ENCODE measurements at regions not wholly inside any gene's neighbourhood (a gene's known extent, or its start where the extent isn't known, plus 50 kb on each side); places are given as distances from the start of the nearest gene placed in this dataset.

- Histone ChIP-seq H3K4ac (replicated peaks; ENCODE audit: insufficient read length, low read depth, low read length) (no peak overlapping the region), H2BK120ac (replicated peaks; ENCODE audit: low read depth, low read length) (no peak overlapping the region), H4K5ac (ENCODE audit: insufficient read length, low read depth, low read length) (no peak overlapping the region), H3K4me1 (replicated peaks in 1 of 4; ENCODE audit: control insufficient read depth in 3 of 4, insufficient read depth in 4 of 4, low read length in 3 of 4) (peaks cover under 1 to 6% (median under 1%) of the 10 kb centered on the region in 4 experiments; a peak in 4 of 7 replicates), H3K9me3 (ENCODE audit: insufficient read depth in 2 of 2, low read depth in 1 of 2, low read length in 1 of 2) (no peaks in the 10 kb centered on the region), H2AK5ac (ENCODE audit: low read depth, low read length) (no peak overlapping the region), H3K23ac (ENCODE audit: insufficient read length) (no peak overlapping the region), H4K8ac (ENCODE audit: extremely low read depth, insufficient read depth, low read length) (no peak overlapping the region), H3K14ac (ENCODE audit: insufficient read length) (no peak overlapping the region), H3K27ac (ENCODE audit: low read depth, low read length) (no peak overlapping the region), H3K18ac (ENCODE audit: extremely low read depth, low read length) (no peak overlapping the region), H2BK20ac (ENCODE audit: low read length) (no peak overlapping the region), H3K79me2 (ENCODE audit: control insufficient read depth in 1 of 2, insufficient read depth in 2 of 2, low read length in 2 of 2) (no peaks in the 10 kb centered on the region), H2BK5ac (ENCODE audit: low read depth, low read length) (no peak overlapping the region), H3K79me1 (ENCODE audit: low read depth, low read length) (no peaks in the 10 kb centered on the region), H2AFZ (ENCODE audit: low read length) (no peak overlapping the region), H3K36me3 (ENCODE audit: control insufficient read depth in 2 of 4, insufficient read depth in 4 of 4, low read length in 3 of 4) (no peaks in the 10 kb centered on the region), H3K4me3 (ENCODE audit: extremely low read depth in 1 of 4, insufficient read depth in 2 of 4, low read depth in 3 of 4, low read length in 4 of 4) (no peak overlapping the region), H3K4me2 (ENCODE audit: insufficient read depth in 1 of 2, low read depth in 2 of 2, low read length in 2 of 2) (no peak overlapping the region), H4K91ac (replicated peaks; ENCODE audit: insufficient read length, low read length) (no peak overlapping the region), H3K27me3 (replicated peaks in 1 of 4; ENCODE audit: control insufficient read depth in 3 of 4, extremely low read depth in 1 of 4, insufficient read depth in 3 of 4, low read length in 3 of 4) (no peaks in the 10 kb centered on the region), H3K23me2 (ENCODE audit: low read depth, low read length) (no peaks in the 10 kb centered on the region), H2BK15ac (ENCODE audit: low read length) (no peak overlapping the region), H3K9ac (replicated peaks in 1 of 4; ENCODE audit: extremely low read depth in 1 of 4, low read depth in 3 of 4, low read length in 3 of 4) (no peak overlapping the region), H2BK12ac (ENCODE audit: low read depth, low read length) (no peak overlapping the region), H4K20me1 (replicated peaks in 1 of 2; ENCODE audit: control insufficient read depth in 1 of 2, insufficient read depth in 2 of 2, low read length in 2 of 2) (no peaks in the 10 kb centered on the region), H3K56ac (replicated peaks; ENCODE audit: insufficient read length, low read depth, low read length) (no peak overlapping the region)
- TF ChIP-seq CHD1 (IDR thresholded peaks at IDR 0.05; ENCODE audit: low read depth, low read length), result no peak
- TF ChIP-seq MAFK (IDR thresholded peaks at IDR 0.05; ENCODE audit: low read depth, low read length), result no peak
- TF ChIP-seq ASH2L (IDR thresholded peaks at IDR 0.05; ENCODE audit: low read length), result no peak
- TF ChIP-seq CTCF (IDR thresholded peaks at IDR 0.05; ENCODE audit: control extremely low read depth in 1 of 3, insufficient read depth in 1 of 3, low read depth in 1 of 3, low read length in 3 of 3), result no peak
- DNase-seq (ENCODE audit: low read depth in 1 of 2, low spot score in 2 of 2), result no peak
- CTCF ChIA-PET (ENCODE audit: partially characterized antibody), result interaction anchor here (1.0 to 1.9 kb wide), 4 partner anchors 11 to 121 kb away, joined by 3 to 6 read pairs (median 4); no protein-coding TSS in a partner anchor
- FAIRE-seq, result no peak
- POLR2A ChIA-PET (ENCODE audit: partially characterized antibody), result interaction anchor here (1.6 kb wide), 1 partner anchor 15 kb away, joined by 4 read pairs; no protein-coding TSS in a partner anchor
Measured at GRCh38 chr9:15111071-15111470, 195.9 kb downstream of the TTC39B start.
